ENCODE measurements at regions not wholly inside any gene's neighbourhood (a gene's known extent, or its start where the extent isn't known, plus 50 kb on each side); places are given as distances from the start of the nearest gene placed in this dataset.

DNA sequence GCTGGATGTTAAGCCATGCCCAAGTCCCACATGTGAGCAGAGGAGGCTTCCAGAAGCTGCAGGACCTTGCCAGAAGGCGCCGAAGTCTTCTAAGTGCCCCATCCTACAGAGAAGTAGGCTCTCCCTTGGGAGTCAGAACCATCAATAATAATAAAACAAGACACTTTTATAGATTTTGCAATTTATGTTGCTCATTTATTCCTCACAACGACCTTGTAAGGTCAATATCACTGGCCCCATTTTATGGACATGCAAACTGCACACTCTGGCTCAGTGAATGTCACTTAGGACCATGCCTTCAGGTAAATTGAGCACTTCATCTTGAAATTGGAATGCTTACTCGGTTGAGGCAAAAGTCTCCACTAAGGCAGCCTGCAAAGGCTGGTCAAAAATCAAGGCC is 170.4 kb downstream of the BCOR start:
- TF ChIP-seq, protein P1, sequence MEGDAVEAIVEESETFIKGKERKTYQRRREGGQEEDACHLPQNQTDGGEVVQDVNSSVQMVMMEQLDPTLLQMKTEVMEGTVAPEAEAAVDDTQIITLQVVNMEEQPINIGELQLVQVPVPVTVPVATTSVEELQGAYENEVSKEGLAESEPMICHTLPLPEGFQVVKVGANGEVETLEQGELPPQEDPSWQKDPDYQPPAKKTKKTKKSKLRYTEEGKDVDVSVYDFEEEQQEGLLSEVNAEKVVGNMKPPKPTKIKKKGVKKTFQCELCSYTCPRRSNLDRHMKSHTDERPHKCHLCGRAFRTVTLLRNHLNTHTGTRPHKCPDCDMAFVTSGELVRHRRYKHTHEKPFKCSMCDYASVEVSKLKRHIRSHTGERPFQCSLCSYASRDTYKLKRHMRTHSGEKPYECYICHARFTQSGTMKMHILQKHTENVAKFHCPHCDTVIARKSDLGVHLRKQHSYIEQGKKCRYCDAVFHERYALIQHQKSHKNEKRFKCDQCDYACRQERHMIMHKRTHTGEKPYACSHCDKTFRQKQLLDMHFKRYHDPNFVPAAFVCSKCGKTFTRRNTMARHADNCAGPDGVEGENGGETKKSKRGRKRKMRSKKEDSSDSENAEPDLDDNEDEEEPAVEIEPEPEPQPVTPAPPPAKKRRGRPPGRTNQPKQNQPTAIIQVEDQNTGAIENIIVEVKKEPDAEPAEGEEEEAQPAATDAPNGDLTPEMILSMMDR (optimal IDR thresholded peaks at IDR 0.05 in 1 of 3, IDR thresholded peaks at IDR 0.05 in 1 of 3, conservative IDR thresholded peaks at IDR 0.05 in 1 of 3; ENCODE audit: extremely low read depth in 1 of 3, insufficient read depth in 2 of 3, low read length in 3 of 3): no peak
- TF ChIP-seq EZH2 (IDR thresholded peaks at IDR 0.05; ENCODE audit: low read length): no peak

All from keratinocyte (primary cell).